ENCODE measurements at regions not wholly inside any gene's neighbourhood (a gene's known extent, or its start where the extent isn't known, plus 50 kb on each side); places are given as distances from the start of the nearest gene placed in this dataset.
A peak's percentile ranks its signal among the peaks of the same experiment; 100 is the strongest.
"Not testable (repeated sequence)": the region's sequence is repeated elsewhere in the genome, so short reads cannot be mapped to it uniquely, and the experiment has no call there.

DNA sequence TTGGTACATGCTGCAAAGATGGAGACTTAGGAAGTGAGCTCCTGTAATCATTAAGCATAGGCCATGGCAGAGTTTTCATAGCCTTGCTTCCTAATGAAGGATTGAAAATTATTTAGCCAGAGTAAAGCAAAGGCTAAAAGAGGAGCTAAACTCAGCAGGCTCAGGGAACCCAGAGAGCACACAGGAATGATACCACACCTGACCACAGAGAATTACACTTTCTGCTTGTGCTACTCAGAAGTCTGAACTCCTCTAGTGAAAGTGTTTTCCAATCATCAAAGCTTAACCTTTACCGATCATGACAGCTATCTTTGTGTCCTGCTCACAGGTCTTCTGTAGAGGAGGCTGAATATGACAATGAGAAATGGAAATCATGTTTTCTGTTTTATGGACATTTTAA is 347.7 kb downstream of the OTUD1 start:
- no peaks in the 10 kb centered on the region for H3K27me3 ChIP-seq (ENCODE audit: low read depth)
- ATAC-seq (no peak), DNase-seq (no peak)
- H3K27ac ChIP-seq, result no peak overlapping the region
- TF ChIP-seq, protein P1, sequence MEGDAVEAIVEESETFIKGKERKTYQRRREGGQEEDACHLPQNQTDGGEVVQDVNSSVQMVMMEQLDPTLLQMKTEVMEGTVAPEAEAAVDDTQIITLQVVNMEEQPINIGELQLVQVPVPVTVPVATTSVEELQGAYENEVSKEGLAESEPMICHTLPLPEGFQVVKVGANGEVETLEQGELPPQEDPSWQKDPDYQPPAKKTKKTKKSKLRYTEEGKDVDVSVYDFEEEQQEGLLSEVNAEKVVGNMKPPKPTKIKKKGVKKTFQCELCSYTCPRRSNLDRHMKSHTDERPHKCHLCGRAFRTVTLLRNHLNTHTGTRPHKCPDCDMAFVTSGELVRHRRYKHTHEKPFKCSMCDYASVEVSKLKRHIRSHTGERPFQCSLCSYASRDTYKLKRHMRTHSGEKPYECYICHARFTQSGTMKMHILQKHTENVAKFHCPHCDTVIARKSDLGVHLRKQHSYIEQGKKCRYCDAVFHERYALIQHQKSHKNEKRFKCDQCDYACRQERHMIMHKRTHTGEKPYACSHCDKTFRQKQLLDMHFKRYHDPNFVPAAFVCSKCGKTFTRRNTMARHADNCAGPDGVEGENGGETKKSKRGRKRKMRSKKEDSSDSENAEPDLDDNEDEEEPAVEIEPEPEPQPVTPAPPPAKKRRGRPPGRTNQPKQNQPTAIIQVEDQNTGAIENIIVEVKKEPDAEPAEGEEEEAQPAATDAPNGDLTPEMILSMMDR (IDR thresholded peaks at IDR 0.05), result no peak
- H3K9me3 ChIP-seq, result no peaks in the 10 kb centered on the region
- intact Hi-C loops (cut with DNase I), result no loop called here
- no peaks in the 10 kb centered on the region for H3K36me3 ChIP-seq
- H3K4me3 ChIP-seq, result no peak overlapping the region
- H3K4me1 ChIP-seq, result no peaks in the 10 kb centered on the region

DNA sequence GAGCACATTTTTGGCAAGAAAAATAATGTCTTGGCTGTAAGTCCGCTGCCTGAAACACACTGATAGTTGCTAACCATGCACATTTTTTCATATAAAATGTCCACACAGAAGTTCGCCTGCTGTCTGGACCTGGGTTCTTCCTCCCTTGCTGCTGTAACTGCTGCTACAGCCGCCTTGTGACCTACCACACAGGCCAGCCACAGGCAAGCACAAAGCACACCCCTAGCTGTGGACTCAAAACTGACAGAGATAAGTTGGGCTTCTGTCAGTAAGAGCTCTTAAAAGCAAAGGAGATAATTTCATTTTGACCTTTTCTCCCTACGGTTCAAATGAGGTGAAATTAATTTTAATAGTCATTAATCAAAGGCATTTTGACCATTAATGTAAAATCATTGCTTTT is 354.7 kb downstream of the OTUD1 start:
- ATAC-seq (no peak), DNase-seq (no peak)
- TF ChIP-seq, protein P1 (IDR thresholded peaks at IDR 0.05), result no peak
- no peaks in the 10 kb centered on the region for H3K27me3 ChIP-seq (ENCODE audit: low read depth)
- no peaks in the 10 kb centered on the region for H3K36me3 ChIP-seq
- no peak overlapping the region for H3K27ac ChIP-seq
- H3K9me3 ChIP-seq, result no peaks in the 10 kb centered on the region
- no peaks in the 10 kb centered on the region for H3K4me1 ChIP-seq
- intact Hi-C loops (cut with DNase I), result no loop called here
- no peak overlapping the region for H3K4me3 ChIP-seq

DNA sequence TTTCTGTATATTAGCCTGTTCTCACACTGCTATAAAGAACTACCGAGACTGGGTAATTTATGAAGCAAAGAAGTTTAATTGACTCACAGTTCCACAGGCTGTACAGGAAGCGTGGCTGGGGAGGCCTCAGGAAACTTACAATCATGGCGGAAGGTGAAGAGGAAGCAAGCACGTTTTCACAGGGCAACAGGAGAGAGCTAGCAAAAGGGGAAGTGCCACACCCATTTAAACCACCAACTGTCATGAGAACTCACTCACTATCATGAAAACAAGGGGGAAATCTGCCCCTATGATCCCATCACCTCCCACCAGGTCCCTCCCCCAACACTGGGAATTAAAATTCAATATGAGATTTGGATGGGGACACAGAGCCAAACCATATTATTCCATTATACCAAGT is 358.6 kb downstream of the OTUD1 start:
- H3K4me3 ChIP-seq; DNase-seq; H3K27ac ChIP-seq; ATAC-seq; intact Hi-C loops (cut with DNase I); H3K4me1 ChIP-seq; H3K9me3 ChIP-seq; H3K27me3 ChIP-seq (ENCODE audit: low read depth); H3K36me3 ChIP-seq: not testable (repeated sequence)

DNA sequence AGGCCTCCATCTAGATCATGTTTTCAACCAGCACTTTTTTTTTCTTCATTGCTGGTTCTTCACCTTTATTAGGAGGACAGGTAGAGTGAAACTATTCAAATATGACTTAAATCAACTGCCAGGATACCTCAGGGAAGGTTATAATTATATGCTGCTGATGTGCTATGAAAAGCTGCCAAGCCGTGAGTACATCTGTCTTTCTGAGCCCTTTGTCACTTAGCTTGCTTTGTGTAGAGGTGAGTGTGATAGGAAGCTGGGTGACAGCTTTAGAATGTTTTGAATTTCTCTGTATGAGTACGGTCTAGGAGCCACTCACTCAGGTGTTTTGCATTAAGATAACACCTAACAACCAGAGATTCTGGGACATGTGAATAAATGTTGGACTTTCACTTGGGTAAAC is 365.2 kb downstream of the OTUD1 start:
- DNase-seq (no peak), ATAC-seq (no peak)
- Histone ChIP-seq H3K36me3 (no peaks in the 10 kb centered on the region), H3K27me3 (ENCODE audit: low read depth) (no peaks in the 10 kb centered on the region), H3K9me3 (no peaks in the 10 kb centered on the region), H3K4me3 (no peak overlapping the region), H3K4me1 (no peaks in the 10 kb centered on the region), H3K27ac (no peak overlapping the region)
- intact Hi-C loops (cut with DNase I), result no loop called here
- TF ChIP-seq, protein P1 (IDR thresholded peaks at IDR 0.05), result no peak

DNA sequence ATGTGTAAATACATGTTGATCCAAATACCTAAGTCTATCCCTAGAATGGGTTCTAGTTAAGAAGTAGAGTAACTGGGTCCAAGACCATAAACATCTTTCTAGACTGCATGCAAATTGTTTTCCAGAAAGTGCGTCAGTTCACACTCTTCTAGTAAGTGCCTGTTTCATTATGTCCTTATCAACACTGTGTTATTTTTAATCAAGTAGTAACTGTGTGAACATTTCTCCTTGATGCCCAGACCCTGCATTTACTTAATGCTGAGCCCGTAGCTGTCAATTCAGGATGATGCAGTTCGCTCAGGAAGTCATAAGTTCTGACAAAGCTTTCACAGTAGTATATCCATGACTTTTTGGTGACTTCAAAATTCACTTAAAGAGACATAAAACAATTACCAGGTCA is 374.8 kb downstream of the OTUD1 start:
- ATAC-seq, result no peak
- intact Hi-C loops (cut with DNase I), result no loop called here
- DNase-seq, result no peak

DNA sequence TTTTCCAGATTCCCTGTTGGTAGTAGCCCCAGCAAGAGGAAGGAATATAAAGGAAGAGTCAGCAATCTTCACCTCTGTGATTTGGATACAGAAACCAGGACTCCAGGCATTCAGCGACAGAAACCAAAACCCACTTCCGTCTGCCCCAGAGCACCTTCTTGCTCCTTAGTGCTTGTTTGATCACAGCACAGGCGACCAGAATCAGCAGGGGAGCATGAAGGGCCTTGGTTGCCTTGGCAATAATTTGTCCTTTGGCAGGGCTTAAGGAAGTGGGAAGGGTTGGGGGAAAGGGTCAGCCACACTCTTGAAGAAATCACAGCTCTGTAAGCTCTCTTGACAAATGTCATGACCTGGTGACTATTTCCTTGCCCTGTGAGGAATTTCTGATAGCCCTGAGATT is 379.6 kb downstream of the OTUD1 start:
- ATAC-seq (peak in 1 of 2 donors; percentile 32), DNase-seq (no peak)
- H3K27me3 ChIP-seq (ENCODE audit: low read depth), result no peaks in the 10 kb centered on the region
- no peaks in the 10 kb centered on the region for H3K4me1 ChIP-seq
- H3K27ac ChIP-seq, result no peak overlapping the region
- intact Hi-C loops (cut with DNase I), result no loop called here
- H3K36me3 ChIP-seq, result no peaks in the 10 kb centered on the region
- no peaks in the 10 kb centered on the region for H3K9me3 ChIP-seq
- TF ChIP-seq, protein P1 (IDR thresholded peaks at IDR 0.05), result no peak
- no peak overlapping the region for H3K4me3 ChIP-seq

More for the DNA sequence above, 374.8 kb downstream of the OTUD1 start:
- TF ChIP-seq, protein P1 (IDR thresholded peaks at IDR 0.05), result no peak
- no peaks in the 10 kb centered on the region for H3K9me3 ChIP-seq
- no peaks in the 10 kb centered on the region for H3K27me3 ChIP-seq (ENCODE audit: low read depth)
- H3K36me3 ChIP-seq, result no peaks in the 10 kb centered on the region
- no peaks in the 10 kb centered on the region for H3K4me1 ChIP-seq
- no peak overlapping the region for H3K4me3 ChIP-seq
- H3K27ac ChIP-seq, result no peak overlapping the region

Data from lower lobe of right lung (tissue), 2 donors.